Right ventricle myocardium superior (tissue), 1 donor: ENCODE measurements at regions not wholly inside any gene's neighbourhood (a gene's known extent, or its start where the extent isn't known, plus 50 kb on each side); places are given as distances from the start of the nearest gene placed in this dataset.

Source experiments
- ATAC-seq: fragments of 200-7000 bp; cut with Tn5 transposase; one replicate; pipeline ENCODE4 v1.9.1; 2020; ENCODE audit warnings: mild to moderate bottlenecking; ENCODE audit not compliant: poor library complexity
- DNase-seq: peaks from one replicate; pipeline ENCODE4 v3.0.0-alpha.2; 2020
- intact Hi-C: fragments of 100-400 bp; cut with DNase I; formaldehyde crosslinking; loops from one replicate; pipeline ENCODE4 v1.11.2; 2022
- donor health status: DM: no; HTN: yes; CAD: no; lungs with severe emphysema.

GRCh38 chr9:679462-679861 lies 162.0 kb upstream of the DMRT1 start:
- intact Hi-C loops: no loop called here
- no peak for DNase-seq
- ATAC-seq: no peak

GRCh38 chr9:680106-680505 lies 161.4 kb upstream of the DMRT1 start:
- intact Hi-C loops: no loop called here
- DNase-seq (no peak), ATAC-seq (no peak)

- intact Hi-C loops: no loop called here
- peak; percentile 42 for ATAC-seq
- no peak for DNase-seq
Measured at GRCh38 chr9:682633-683508, 158.6 kb upstream of the DMRT1 start.

- ATAC-seq: no peak
- intact Hi-C loops: no loop called here
Measured at GRCh38 chr9:683509-684021, 157.9 kb upstream of the DMRT1 start.

GRCh38 chr9:684054-684890 lies 157.2 kb upstream of the DMRT1 start:
- intact Hi-C loops: no loop called here
- no peak for ATAC-seq
- no peak for DNase-seq

More at GRCh38 chr9:683509-684021, 157.9 kb upstream of the DMRT1 start:
- no peak for DNase-seq

GRCh38 chr9:684941-685340 lies 156.6 kb upstream of the DMRT1 start:
- no peak for ATAC-seq
- intact Hi-C loops: no loop called here
- DNase-seq: no peak

GRCh38 chr9:686321-686813 lies 155.1 kb upstream of the DMRT1 start:
- DNase-seq (no peak), ATAC-seq (peak; percentile 16)
- intact Hi-C loops: no loop called here

GRCh38 chr9:687034-687785 lies 154.3 kb upstream of the DMRT1 start:
- no peak for DNase-seq
- intact Hi-C loops: no loop called here
- no peak for ATAC-seq

GRCh38 chr9:687994-688393 lies 153.5 kb upstream of the DMRT1 start:
- intact Hi-C loops: no loop called here
- DNase-seq (no peak), ATAC-seq (no peak)

GRCh38 chr9:690517-691111 lies 150.9 kb upstream of the DMRT1 start:
- intact Hi-C loops: loop anchor here (10.0 kb wide), 1 partner anchor 76 kb away; no protein-coding TSS in a partner anchor
- DNase-seq (no peak), ATAC-seq (no peak)

- intact Hi-C loops: loop anchor here (10.0 kb wide), 1 partner anchor 77 kb away; no protein-coding TSS in a partner anchor
- no peak for DNase-seq
- ATAC-seq: no peak
Measured at GRCh38 chr9:691825-692400, 149.6 kb upstream of the DMRT1 start.

GRCh38 chr9:692636-693129 lies 148.8 kb upstream of the DMRT1 start:
- ATAC-seq: no peak
- intact Hi-C loops: loop anchor here (10.0 kb wide), 1 partner anchor 78 kb away; no protein-coding TSS in a partner anchor
- DNase-seq: no peak

GRCh38 chr9:693201-694091 lies 148.1 kb upstream of the DMRT1 start:
- no peak for DNase-seq
- intact Hi-C loops: loop anchor here (10.0 kb wide), 1 partner anchor 79 kb away; no protein-coding TSS in a partner anchor
- peak; percentile 81 for ATAC-seq

- no peak for ATAC-seq
- intact Hi-C loops: loop anchor here (10.0 kb wide), 1 partner anchor 79 kb away; no protein-coding TSS in a partner anchor
- no peak for DNase-seq
Measured at GRCh38 chr9:694092-694402, 147.4 kb upstream of the DMRT1 start.

- peak; percentile 76 for ATAC-seq
- peak; percentile 60 for DNase-seq
- intact Hi-C loops: loop anchor here (10.0 kb wide), 1 partner anchor 80 kb away; no protein-coding TSS in a partner anchor
Measured at GRCh38 chr9:694403-695154, 146.9 kb upstream of the DMRT1 start.

GRCh38 chr9:695252-695651 lies 146.2 kb upstream of the DMRT1 start:
- DNase-seq: no peak
- peak; percentile 7 for ATAC-seq
- intact Hi-C loops: loop anchor here (10.0 kb wide), 1 partner anchor 80 kb away; no protein-coding TSS in a partner anchor
